OCI-LY7 (cell line): ENCODE measurements at regions not wholly inside any gene's neighbourhood (a gene's known extent, or its start where the extent isn't known, plus 50 kb on each side); places are given as distances from the start of the nearest gene placed in this dataset.

Experiments
- BruUV-seq: library from RNA; stranded (reverse); fragments of 400-500 nt; replicated peaks from 2 replicates; lab custom pipeline; 2021; lab: Mats Ljungman, UMichigan
- CTCF ChIA-PET: fragments of 300-600 bp; sonication (Branson Sonifier 250); formaldehyde crosslinking; loops from one replicate; lab custom pipeline; 2022; ENCODE audit warnings: antibody characterized with exemption; ENCODE audit not compliant: unreplicated experiment; lab: Charles Lee
- POLR2A ChIA-PET: fragments of 300-600 bp; sonication (Branson Sonifier 250); formaldehyde crosslinking; loops from one replicate; lab custom pipeline; 2022; ENCODE audit warnings: antibody characterized with exemption; lab: Charles Lee
- DNase-seq: peaks from one replicate; pipeline ENCODE4 v3.0.0-alpha.2; 2015; ENCODE audit warnings: low spot score
- H2AFZ ChIP-seq: fragments of 200-600 bp; sonication (generic), shearing (Covaris generic); 2 replicates; pipeline ENCODE4 v1.6.1; 2014; ENCODE audit warnings: mild to moderate bottlenecking, antibody characterized with exemption, low read length, moderate library complexity
- H3K27ac ChIP-seq: fragments of 200-600 bp; sonication (generic); 2 replicates; pipeline ENCODE4 v1.5.1; 2014; ENCODE audit warnings: mixed run types, low read depth, mild to moderate bottlenecking, moderate library complexity, low read length, inconsistent platforms; ENCODE audit not compliant: poor library complexity, severe bottlenecking
- H3K36me3 ChIP-seq: fragments of 200-600 bp; sonication (generic); 2 replicates; pipeline ENCODE4 v1.6.1; 2014; ENCODE audit warnings: mild to moderate bottlenecking, antibody characterized with exemption, low read length, moderate library complexity, mixed read lengths; ENCODE audit not compliant: insufficient read depth
- H3K4me1 ChIP-seq: fragments of 200-600 bp; sonication (generic); 2 replicates; pipeline ENCODE4 v1.5.1; 2014; ENCODE audit warnings: mild to moderate bottlenecking, low read length; ENCODE audit not compliant: insufficient read depth, poor library complexity, severe bottlenecking
- H3K4me2 ChIP-seq: fragments of 200-600 bp; sonication (generic); 2 replicates; pipeline ENCODE4 v1.6.1; 2014; ENCODE audit warnings: mild to moderate bottlenecking, low read length
- H3K4me3 ChIP-seq: fragments of 200-600 bp; sonication (generic); 2 replicates; pipeline ENCODE4 v1.5.1; 2014; ENCODE audit warnings: mild to moderate bottlenecking, low read depth, low read length; ENCODE audit not compliant: poor library complexity, severe bottlenecking
- H3K79me2 ChIP-seq: fragments of 200-600 bp; sonication (generic); 2 replicates; pipeline ENCODE4 v1.6.1; 2016; ENCODE audit warnings: low read depth, mild to moderate bottlenecking, low read length, moderate library complexity, mixed read lengths; ENCODE audit not compliant: insufficient read depth
- H3K9me2 ChIP-seq: fragments of 200-600 bp; sonication (generic); 2 replicates; pipeline ENCODE4 v1.6.1; 2016; ENCODE audit warnings: mild to moderate bottlenecking, low read length, mixed read lengths; ENCODE audit not compliant: insufficient read depth
- H3K9me3 ChIP-seq: fragments of 200-600 bp; sonication (generic); 2 replicates; pipeline ENCODE4 v1.6.1; 2014; ENCODE audit warnings: mild to moderate bottlenecking, mixed run types, low read length, mixed read lengths
- H4K20me1 ChIP-seq: fragments of 200-600 bp; sonication (generic); 2 replicates; pipeline ENCODE4 v1.6.1; 2014; ENCODE audit warnings: mild to moderate bottlenecking, antibody characterized with exemption, low read length, moderate library complexity, mixed read lengths; ENCODE audit not compliant: insufficient read depth
- CTCF ChIP-seq: fragments of 200-600 bp; sonication (generic); conservative IDR thresholded peaks from 2 replicates; pipeline ENCODE4 v1.5.1; 2014; ENCODE audit warnings: mild to moderate bottlenecking, antibody characterized with exemption, low read length, moderate library complexity, mixed read lengths
- EZH2phosphoT487 ChIP-seq: fragments of 200-600 bp; sonication (generic); IDR thresholded peaks from 2 replicates; pipeline ENCODE4 v1.6.1; 2018; ENCODE audit warnings: low read depth, borderline replicate concordance, mild to moderate bottlenecking, mixed run types, antibody characterized with exemption, low read length, moderate library complexity, mixed read lengths
- intact Hi-C: fragments of 100-400 bp; cut with micrococcal nuclease; formaldehyde crosslinking; loops from one replicate; pipeline ENCODE4 v1.10.0; 2022; ENCODE audit not compliant: unreplicated experiment

- Histone ChIP-seq H3K79me2 (no peaks in the 10 kb centered on the region), H3K4me2 (no peak overlapping the region), H3K9me3 (no peaks in the 10 kb centered on the region), H2AFZ (no peak overlapping the region), H3K27ac (no peak overlapping the region), H3K9me2 (no peaks in the 10 kb centered on the region), H4K20me1 (no peaks in the 10 kb centered on the region), H3K4me1 (peaks cover 5% of the 10 kb centered on the region), H3K4me3 (no peak overlapping the region), H3K36me3 (no peaks in the 10 kb centered on the region)
- no TSS peak for BruUV-seq
- no peak for DNase-seq
- CTCF ChIA-PET = no interaction called here
- TF ChIP-seq EZH2phosphoT487 (no peak), CTCF (no peak)
- POLR2A ChIA-PET = no interaction called here
- intact Hi-C loops = no loop called here
Measured at GRCh38 chr9:90967145-90967538, 165.5 kb downstream of the SYK start.

- Histone ChIP-seq H3K36me3 (no peaks in the 10 kb centered on the region), H3K9me2 (no peaks in the 10 kb centered on the region), H2AFZ (no peak overlapping the region), H4K20me1 (no peaks in the 10 kb centered on the region), H3K4me1 (peaks cover 23% of the 10 kb centered on the region), H3K4me2 (no peak overlapping the region), H3K9me3 (no peaks in the 10 kb centered on the region), H3K4me3 (no peak overlapping the region), H3K79me2 (no peaks in the 10 kb centered on the region), H3K27ac (no peak overlapping the region)
- ChIA-PET POLR2A (no interaction called here), CTCF (no interaction called here)
- TF ChIP-seq EZH2phosphoT487 = no peak
- TF ChIP-seq CTCF = no peak
- no peak for DNase-seq
- BruUV-seq = no TSS peak
- intact Hi-C loops = no loop called here
Measured at GRCh38 chr9:90969021-90969675, 167.5 kb downstream of the SYK start.

GRCh38 chr9:90970608-90971007, 169.0 kb downstream of the SYK start:
- Histone ChIP-seq H3K9me3 (no peaks in the 10 kb centered on the region), H2AFZ (no peak overlapping the region), H3K27ac (no peak overlapping the region), H3K4me3 (no peak overlapping the region), H3K79me2 (no peaks in the 10 kb centered on the region), H3K9me2 (no peaks in the 10 kb centered on the region), H3K36me3 (no peaks in the 10 kb centered on the region), H3K4me2 (no peak overlapping the region), H3K4me1 (peaks cover 27% of the 10 kb centered on the region), H4K20me1 (no peaks in the 10 kb centered on the region)
- no TSS peak for BruUV-seq
- ChIA-PET CTCF (no interaction called here), POLR2A (no interaction called here)
- DNase-seq = no peak
- TF ChIP-seq CTCF (no peak), EZH2phosphoT487 (no peak)
- intact Hi-C loops = no loop called here
